ENCODE measurements at regions not wholly inside any gene's neighbourhood (a gene's known extent, or its start where the extent isn't known, plus 50 kb on each side); places are given as distances from the start of the nearest gene placed in this dataset.
"Not testable (repeated sequence)": the region's sequence is repeated elsewhere in the genome, so short reads cannot be mapped to it uniquely, and the experiment has no call there.

DNA sequence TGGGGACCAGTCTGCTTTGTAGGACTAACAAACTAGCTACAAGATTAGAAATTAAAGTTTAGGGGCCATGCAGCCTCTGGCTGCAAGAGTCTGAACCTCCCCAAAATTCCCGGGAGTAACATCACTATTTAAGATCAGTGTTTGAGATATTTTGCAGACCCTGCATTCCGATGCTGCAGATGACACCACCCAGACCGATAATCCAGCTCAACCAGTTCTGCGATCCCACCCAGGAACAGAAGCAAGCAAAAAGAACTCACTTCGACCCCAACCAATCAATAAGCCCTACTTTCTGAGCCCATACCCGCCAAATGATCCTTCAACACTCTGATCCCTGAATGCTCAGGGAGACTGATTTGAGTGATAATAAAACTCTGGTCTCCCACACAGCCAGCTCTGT is 877.8 kb downstream of the FAT4 start:
- no peak overlapping the region for H3K4me3 Mint-ChIP-seq
- no peak overlapping the region for H3K27ac Mint-ChIP-seq
- intact Hi-C loops (cut with micrococcal nuclease) = no loop called here

DNA sequence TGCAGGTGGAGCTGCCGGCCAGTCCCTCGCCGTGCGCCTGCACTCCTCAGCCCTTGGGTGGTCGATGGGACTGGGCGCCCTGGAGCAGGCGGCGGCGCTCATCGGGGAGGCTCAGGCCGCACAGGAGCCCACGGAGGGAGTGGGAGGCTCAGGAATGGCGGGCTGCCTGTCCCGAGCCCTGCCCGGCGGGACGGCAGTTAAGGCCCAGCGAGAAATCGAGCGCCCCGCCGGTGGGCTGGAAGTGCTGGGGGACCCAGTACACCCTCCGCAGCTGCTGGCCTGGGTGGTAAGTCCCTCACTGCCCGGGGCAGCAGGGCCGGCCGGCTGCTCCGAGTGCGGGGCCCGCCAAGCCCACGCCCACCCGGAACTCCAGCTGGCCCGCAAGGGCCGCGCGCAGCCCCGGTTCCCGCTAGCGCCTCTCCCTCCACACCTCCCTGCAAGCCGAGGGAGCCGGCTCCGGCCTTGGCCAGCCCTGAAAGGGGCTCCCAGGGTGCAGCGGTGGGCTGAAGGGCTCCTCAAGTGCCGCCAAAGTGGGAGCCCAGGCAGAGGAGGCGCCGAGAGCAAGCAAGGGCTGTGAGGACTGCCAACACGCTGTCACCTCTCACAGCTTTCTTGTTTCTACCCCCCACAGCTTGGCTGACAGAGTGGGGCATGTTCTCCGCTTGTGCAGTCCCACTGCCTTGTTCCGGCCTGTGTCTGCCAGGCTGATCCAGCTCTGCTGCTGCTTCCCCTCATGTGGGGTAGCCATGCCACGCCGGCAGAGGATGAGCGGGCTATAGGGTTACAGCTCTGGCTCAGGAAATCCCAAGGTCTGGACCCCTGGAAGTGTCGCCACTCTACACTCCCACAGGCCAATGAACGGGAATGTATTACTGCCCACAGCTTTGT is 886.7 kb downstream of the FAT4 start:
- H3K27me3 Mint-ChIP-seq; H3K36me3 Mint-ChIP-seq (ENCODE audit: low read depth); H3K9me3 Mint-ChIP-seq; H3K4me1 Mint-ChIP-seq; H3K4me3 Mint-ChIP-seq; H3K27ac Mint-ChIP-seq; intact Hi-C loops (cut with micrococcal nuclease); DNase-seq: not testable (repeated sequence)

More for the DNA sequence above, 877.8 kb downstream of the FAT4 start:
- Mint-ChIP-seq H3K36me3 (ENCODE audit: low read depth) (no peaks in the 10 kb centered on the region), H3K9me3 (peaks cover 4% of the 10 kb centered on the region), H3K4me1 (no peaks in the 10 kb centered on the region), H3K27me3 (no peaks in the 10 kb centered on the region)
- DNase-seq = no peak

DNA sequence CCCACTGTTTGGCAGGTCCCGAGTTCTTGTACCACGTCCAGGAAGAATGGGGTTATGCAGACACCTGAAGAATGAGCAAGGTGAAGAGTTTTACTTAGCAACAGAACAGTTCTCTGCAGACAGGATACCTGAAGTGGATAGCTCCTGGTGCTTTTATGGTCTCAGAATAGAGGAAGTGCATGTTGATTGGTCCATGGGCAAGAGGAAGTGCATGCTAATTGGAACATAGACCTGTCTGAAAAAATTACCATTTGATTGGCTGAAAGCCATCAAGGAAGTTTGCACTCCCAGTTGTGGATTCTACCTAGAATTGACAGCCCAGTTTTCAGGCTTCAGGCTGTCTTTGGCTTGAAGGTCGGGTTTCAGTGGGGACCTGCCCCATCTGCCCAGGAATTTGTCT is 887.5 kb downstream of the FAT4 start:
- Mint-ChIP-seq H3K27ac (no peak overlapping the region), H3K4me1 (no peaks in the 10 kb centered on the region), H3K27me3 (no peaks in the 10 kb centered on the region), H3K36me3 (ENCODE audit: low read depth) (no peaks in the 10 kb centered on the region), H3K4me3 (no peak overlapping the region), H3K9me3 (peaks cover 4% of the 10 kb centered on the region)
- no peak for DNase-seq
- intact Hi-C loops (cut with micrococcal nuclease) = no loop called here

DNA sequence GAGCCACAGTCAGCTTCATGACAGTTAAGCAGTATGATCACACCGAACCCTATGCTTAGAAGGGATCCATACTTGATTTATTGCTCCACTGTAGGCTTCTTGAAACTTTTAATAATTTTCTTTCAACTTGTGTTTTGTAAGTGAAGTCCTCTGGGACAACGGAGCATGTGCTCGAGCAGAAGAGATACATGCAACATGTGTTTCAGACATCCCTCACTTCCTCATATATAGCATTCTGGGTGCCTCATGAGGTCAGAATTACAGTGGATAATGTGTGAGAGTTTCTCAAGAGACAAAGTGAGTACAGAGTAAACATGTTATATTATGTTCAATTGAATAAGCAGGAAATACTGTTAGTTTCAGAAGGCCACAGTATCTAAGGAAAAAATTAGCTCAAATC is 893.2 kb downstream of the FAT4 start:
- Mint-ChIP-seq H3K36me3 (ENCODE audit: low read depth) (no peaks in the 10 kb centered on the region), H3K27me3 (no peaks in the 10 kb centered on the region), H3K4me1 (no peaks in the 10 kb centered on the region), H3K4me3 (no peak overlapping the region), H3K27ac (no peak overlapping the region), H3K9me3 (peaks cover 7% of the 10 kb centered on the region)
- intact Hi-C loops (cut with micrococcal nuclease) = no loop called here
- no peak for DNase-seq

DNA sequence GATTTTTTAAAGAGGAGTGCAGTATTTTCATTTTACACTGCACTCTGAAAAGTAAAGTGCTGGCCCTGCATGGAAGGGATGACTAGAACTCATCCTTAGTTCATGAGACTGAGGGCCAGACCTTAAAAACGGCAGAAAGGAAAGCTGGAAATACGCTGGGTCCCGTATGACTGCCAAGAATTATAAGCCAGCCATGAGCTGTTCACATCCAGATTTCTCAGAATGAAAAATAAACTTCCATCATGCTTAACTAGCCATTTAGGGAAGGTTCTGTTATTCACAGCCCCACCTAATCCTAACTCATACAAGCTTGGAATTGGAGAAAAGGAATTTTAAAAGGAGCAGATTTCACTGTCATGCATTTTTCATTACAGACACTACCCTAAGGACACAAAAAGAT is 894.4 kb downstream of the FAT4 start:
- Mint-ChIP-seq H3K9me3 (peaks cover 4% of the 10 kb centered on the region), H3K4me1 (no peaks in the 10 kb centered on the region)
- no peak for DNase-seq

DNA sequence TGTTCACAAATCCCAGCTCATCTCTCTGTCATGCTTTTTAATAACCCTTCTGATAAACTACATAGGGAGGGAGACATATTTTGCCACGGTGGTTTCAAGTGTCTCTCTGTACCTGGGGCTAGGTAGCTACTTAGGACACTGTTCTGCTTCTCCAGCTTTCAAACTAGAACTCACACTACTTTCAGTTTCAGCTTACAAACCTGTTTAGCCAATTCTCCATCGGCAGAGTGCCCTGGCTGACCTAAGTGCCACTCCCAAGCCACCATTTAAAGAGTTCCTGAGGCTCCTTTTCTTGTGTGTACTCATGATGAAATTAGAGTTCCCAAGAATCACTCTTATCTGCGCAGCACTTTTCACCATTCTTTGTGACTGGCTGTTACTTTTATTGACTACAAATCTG is 899.2 kb downstream of the FAT4 start:
- no peaks in the 10 kb centered on the region for H3K4me1 Mint-ChIP-seq
- no peaks in the 10 kb centered on the region for H3K9me3 Mint-ChIP-seq
- H3K4me3 Mint-ChIP-seq = no peak overlapping the region
- H3K36me3 Mint-ChIP-seq (ENCODE audit: low read depth) = no peaks in the 10 kb centered on the region
- H3K27ac Mint-ChIP-seq = no peak overlapping the region
- H3K27me3 Mint-ChIP-seq = no peaks in the 10 kb centered on the region
- DNase-seq = no peak
- intact Hi-C loops (cut with micrococcal nuclease) = no loop called here

More for the DNA sequence above, 894.4 kb downstream of the FAT4 start:
- Mint-ChIP-seq H3K27me3 (no peaks in the 10 kb centered on the region), H3K36me3 (ENCODE audit: low read depth) (no peaks in the 10 kb centered on the region), H3K4me3 (no peak overlapping the region), H3K27ac (no peak overlapping the region)
- intact Hi-C loops (cut with micrococcal nuclease) = no loop called here

DNA sequence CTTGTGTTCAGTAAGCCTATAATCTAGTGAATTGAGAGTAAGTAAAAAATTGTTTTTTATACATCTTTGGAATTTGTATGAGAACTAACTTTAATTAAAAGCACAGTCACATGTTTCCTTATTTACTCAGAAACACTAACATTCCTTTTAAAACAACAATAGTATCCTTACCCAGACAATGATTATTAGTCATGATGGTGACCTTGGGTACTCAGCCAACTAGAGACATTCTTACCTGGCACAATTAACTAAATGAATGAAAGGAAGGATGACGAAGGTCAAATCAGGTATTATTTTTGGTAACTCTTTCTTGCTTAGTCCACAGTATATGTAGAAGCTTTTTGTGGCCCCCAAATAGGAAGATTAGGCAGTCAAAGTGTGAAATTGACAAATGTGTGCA is 901.0 kb downstream of the FAT4 start:
- no peak overlapping the region for H3K4me3 Mint-ChIP-seq
- H3K4me1 Mint-ChIP-seq = no peaks in the 10 kb centered on the region
- H3K9me3 Mint-ChIP-seq = no peaks in the 10 kb centered on the region
- intact Hi-C loops (cut with micrococcal nuclease) = no loop called here
- no peaks in the 10 kb centered on the region for H3K27me3 Mint-ChIP-seq
- H3K36me3 Mint-ChIP-seq (ENCODE audit: low read depth) = no peaks in the 10 kb centered on the region
- no peak for DNase-seq
- no peak overlapping the region for H3K27ac Mint-ChIP-seq

DNA sequence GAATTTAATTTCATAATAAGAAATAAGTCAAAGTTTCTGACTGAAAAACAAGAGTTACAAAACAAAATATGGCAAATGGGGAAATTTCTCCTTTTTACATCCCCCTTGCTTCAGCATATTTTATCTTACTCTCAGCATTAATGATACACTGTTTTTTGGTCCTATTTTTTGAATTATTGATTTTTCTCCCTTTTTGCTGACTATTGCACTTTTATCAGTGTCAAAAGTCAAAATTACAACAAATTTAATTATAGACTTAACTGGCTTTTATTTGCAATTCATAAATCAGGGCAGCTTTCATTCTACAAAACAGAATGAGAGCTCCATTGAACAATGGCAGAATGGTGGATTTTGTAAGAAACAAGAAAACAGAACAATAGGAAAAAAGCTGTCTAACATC is 901.9 kb downstream of the FAT4 start:
- intact Hi-C loops (cut with micrococcal nuclease) = no loop called here
- H3K36me3 Mint-ChIP-seq (ENCODE audit: low read depth) = no peaks in the 10 kb centered on the region
- DNase-seq = no peak
- no peaks in the 10 kb centered on the region for H3K4me1 Mint-ChIP-seq
- no peak overlapping the region for H3K4me3 Mint-ChIP-seq
- no peak overlapping the region for H3K27ac Mint-ChIP-seq
- no peaks in the 10 kb centered on the region for H3K27me3 Mint-ChIP-seq
- H3K9me3 Mint-ChIP-seq = no peaks in the 10 kb centered on the region

DNA sequence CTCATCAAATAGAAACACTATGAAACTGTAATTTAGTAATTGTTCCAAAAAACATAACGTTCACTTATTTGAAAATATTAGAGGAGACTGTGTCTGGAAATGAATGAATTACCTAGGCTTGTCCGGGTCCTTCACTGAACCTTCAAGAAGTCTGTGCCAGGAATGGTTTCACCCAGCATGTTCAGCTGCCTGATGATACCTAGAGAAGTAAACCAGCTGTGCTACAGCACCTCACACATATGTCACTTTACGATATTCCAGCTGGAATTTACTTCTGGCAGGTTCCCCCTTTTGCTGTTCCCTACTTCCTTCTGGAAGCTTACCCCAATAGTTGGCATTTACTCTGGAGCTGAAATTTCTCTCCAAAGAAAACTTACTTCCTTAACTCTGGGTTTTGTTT is 906.5 kb downstream of the FAT4 start:
- H3K27me3 Mint-ChIP-seq = no peaks in the 10 kb centered on the region
- no peak overlapping the region for H3K27ac Mint-ChIP-seq
- no peak for DNase-seq
- H3K4me1 Mint-ChIP-seq = no peaks in the 10 kb centered on the region
- intact Hi-C loops (cut with micrococcal nuclease) = no loop called here
- no peaks in the 10 kb centered on the region for H3K9me3 Mint-ChIP-seq
- no peaks in the 10 kb centered on the region for H3K36me3 Mint-ChIP-seq (ENCODE audit: low read depth)
- H3K4me3 Mint-ChIP-seq = no peak overlapping the region

DNA sequence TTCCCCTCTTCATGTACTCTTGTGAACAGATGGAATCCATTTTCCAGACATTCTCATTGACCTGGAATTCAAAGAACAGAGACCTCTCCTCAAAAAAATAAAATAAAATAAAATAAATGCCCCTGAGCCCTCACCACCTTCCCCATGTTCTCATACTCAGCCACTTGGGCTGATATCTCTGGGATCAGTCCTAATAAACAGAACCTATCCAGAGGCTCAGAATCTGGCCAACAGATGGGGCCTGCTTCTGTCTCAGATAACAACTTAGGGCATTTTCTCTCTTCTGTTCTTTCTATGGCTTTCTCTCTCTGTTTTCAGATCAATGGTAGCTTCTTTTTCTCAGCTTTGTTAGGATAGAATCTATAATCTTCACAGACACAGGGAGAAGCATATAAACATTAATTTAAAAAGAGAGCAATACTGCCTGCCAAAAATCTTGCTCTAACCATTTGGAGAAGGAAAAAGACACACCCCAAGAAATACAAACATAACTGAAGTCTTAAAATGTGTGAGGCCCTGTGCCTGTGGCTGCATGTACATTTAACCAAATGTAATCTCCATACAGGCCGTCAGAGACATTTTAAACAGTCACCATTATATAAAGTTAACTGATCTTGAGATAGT is 907.1 kb downstream of the FAT4 start:
- no peak for DNase-seq
- no peak overlapping the region for H3K4me3 Mint-ChIP-seq
- H3K36me3 Mint-ChIP-seq (ENCODE audit: low read depth) = no peaks in the 10 kb centered on the region
- intact Hi-C loops (cut with micrococcal nuclease) = no loop called here
- H3K4me1 Mint-ChIP-seq = no peaks in the 10 kb centered on the region
- H3K27me3 Mint-ChIP-seq = no peaks in the 10 kb centered on the region
- no peak overlapping the region for H3K27ac Mint-ChIP-seq
- no peaks in the 10 kb centered on the region for H3K9me3 Mint-ChIP-seq

DNA sequence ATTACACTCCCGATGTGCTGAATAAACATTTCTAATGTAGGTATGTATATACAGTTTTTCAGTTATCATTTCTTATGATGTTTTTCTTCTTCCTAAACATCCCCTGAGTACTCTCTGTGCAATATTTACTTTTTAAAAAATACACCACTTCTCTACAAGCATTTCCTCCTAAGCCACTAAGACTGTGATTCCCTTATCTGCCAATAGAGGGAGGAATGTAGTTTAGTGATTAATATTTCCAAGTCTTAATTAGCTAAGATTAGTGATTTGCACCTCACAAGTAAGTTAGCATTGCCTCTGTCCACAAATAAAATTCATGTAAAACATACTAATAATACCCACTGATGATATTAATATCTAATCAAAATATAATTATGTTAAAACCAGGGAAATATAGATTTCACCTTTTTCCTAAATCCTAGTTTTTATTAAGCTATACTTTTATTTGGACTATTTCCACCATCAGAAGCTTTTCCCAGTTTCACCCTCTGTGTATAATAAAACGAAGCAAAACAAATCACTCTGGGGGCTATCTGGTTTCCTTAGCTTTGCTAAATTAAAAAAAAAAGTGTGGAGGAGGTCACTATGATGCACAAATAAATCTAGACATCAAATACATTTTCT is 909.1 kb downstream of the FAT4 start:
- H3K36me3 Mint-ChIP-seq (ENCODE audit: low read depth) = no peaks in the 10 kb centered on the region
- no peaks in the 10 kb centered on the region for H3K4me1 Mint-ChIP-seq
- no peak overlapping the region for H3K4me3 Mint-ChIP-seq
- H3K27ac Mint-ChIP-seq = no peak overlapping the region
- intact Hi-C loops (cut with micrococcal nuclease) = no loop called here
- no peaks in the 10 kb centered on the region for H3K27me3 Mint-ChIP-seq
- no peak for DNase-seq
- H3K9me3 Mint-ChIP-seq = no peaks in the 10 kb centered on the region

DNA sequence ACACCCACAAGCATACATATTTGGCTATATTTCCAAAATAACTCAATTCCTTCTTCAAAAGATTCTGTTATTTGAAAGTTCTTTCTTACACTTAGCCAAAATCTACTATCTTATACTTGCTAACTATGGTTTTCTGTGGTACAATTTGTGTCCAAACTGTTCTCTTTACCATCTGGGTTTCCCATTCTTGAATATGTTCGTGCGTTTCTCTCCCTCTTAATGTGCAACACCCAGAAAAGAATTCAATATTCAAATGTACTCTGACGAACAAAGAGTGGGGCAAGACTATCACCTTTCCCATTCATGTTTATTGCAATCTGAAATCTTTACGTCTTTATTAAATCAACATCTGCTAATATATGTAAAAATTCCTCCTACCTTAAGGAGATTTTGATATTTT is 912.7 kb downstream of the FAT4 start:
- Mint-ChIP-seq H3K9me3 (no peaks in the 10 kb centered on the region), H3K27ac (no peak overlapping the region), H3K36me3 (ENCODE audit: low read depth) (no peaks in the 10 kb centered on the region), H3K4me1 (no peaks in the 10 kb centered on the region), H3K4me3 (no peak overlapping the region), H3K27me3 (no peaks in the 10 kb centered on the region)
- intact Hi-C loops (cut with micrococcal nuclease) = no loop called here
- no peak for DNase-seq

DNA sequence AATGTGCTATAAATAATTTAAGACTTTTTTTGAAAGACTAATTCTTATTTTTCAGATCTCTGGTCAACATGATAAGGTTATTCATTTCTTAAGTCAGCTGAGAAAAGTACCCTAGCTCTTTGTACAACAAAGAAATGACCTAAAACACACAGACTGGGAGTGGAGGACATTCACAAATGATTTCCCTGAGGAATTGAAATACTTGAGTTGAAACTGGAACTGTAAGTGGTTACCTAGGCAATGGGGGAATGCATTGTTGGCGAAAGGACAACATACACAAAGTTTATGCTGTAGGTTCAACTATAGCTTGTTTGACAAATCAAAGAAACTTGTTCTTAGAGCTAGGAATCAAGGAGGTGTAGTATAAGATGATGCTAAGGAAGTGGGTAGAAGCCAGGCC is 915.5 kb downstream of the FAT4 start:
- H3K9me3 Mint-ChIP-seq = no peaks in the 10 kb centered on the region
- no peak overlapping the region for H3K27ac Mint-ChIP-seq
- no peaks in the 10 kb centered on the region for H3K4me1 Mint-ChIP-seq
- H3K4me3 Mint-ChIP-seq = no peak overlapping the region
- DNase-seq = no peak
- intact Hi-C loops (cut with micrococcal nuclease) = no loop called here
- no peaks in the 10 kb centered on the region for H3K36me3 Mint-ChIP-seq (ENCODE audit: low read depth)
- H3K27me3 Mint-ChIP-seq = no peaks in the 10 kb centered on the region

DNA sequence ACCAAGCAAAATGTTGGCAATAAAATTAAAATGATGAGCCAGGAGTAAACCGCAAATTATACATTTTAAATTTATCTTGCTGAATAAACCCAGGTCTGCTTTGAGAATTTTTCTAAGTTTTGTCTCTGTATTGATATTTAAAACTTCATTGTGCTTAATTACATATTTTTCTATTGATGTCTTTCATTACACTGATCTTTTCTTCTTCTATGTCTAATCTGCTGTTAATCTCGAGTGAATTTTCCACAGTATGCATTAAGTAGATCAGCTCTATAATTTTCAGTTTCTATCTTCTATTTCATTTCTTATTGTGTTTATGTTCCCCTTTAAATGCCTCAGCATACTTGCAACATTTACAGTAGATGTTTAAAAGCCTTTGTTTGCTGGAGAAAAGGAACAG is 918.7 kb downstream of the FAT4 start:
- H3K36me3 Mint-ChIP-seq (ENCODE audit: low read depth) = no peaks in the 10 kb centered on the region
- H3K9me3 Mint-ChIP-seq = peaks cover 3% of the 10 kb centered on the region
- no peaks in the 10 kb centered on the region for H3K27me3 Mint-ChIP-seq
- intact Hi-C loops (cut with micrococcal nuclease) = no loop called here
- H3K4me1 Mint-ChIP-seq = no peaks in the 10 kb centered on the region
- DNase-seq = no peak
- H3K27ac Mint-ChIP-seq = no peak overlapping the region
- H3K4me3 Mint-ChIP-seq = no peak overlapping the region
